ENCODE measurements at regions not wholly inside any gene's neighbourhood (a gene's known extent, or its start where the extent isn't known, plus 50 kb on each side); places are given as distances from the start of the nearest gene placed in this dataset.

GRCh38 chr5:2912741-2913140 is 161.3 kb upstream of the IRX2 start:
- DNase-seq (ENCODE audit: low spot score): no peak

GRCh38 chr5:2910401-2911175 is 159.1 kb upstream of the IRX2 start:
- no peak for DNase-seq (ENCODE audit: low spot score)

GRCh38 chr5:2909035-2909434 is 157.6 kb upstream of the IRX2 start:
- DNase-seq (ENCODE audit: low spot score): no peak

- no peak for DNase-seq (ENCODE audit: low spot score)
Observed at GRCh38 chr5:2908086-2908485, 156.6 kb upstream of the IRX2 start.

- no peak for DNase-seq (ENCODE audit: low spot score)
Observed at GRCh38 chr5:2906302-2907090, 155.0 kb upstream of the IRX2 start.

GRCh38 chr5:2905741-2906140 is 154.3 kb upstream of the IRX2 start:
- no peak for DNase-seq (ENCODE audit: low spot score)

- no peak for DNase-seq (ENCODE audit: low spot score)
Observed at GRCh38 chr5:2904956-2905355, 153.5 kb upstream of the IRX2 start.

GRCh38 chr5:2904399-2904798 is 152.9 kb upstream of the IRX2 start:
- no peak for DNase-seq (ENCODE audit: low spot score)

- no peak for DNase-seq (ENCODE audit: low spot score)
Observed at GRCh38 chr5:2903451-2904395, 152.2 kb upstream of the IRX2 start.

GRCh38 chr5:2902742-2903297 is 151.3 kb upstream of the IRX2 start:
- no peak for DNase-seq (ENCODE audit: low spot score)

GRCh38 chr5:2902186-2902585 is 150.7 kb upstream of the IRX2 start:
- no peak for DNase-seq (ENCODE audit: low spot score)

GRCh38 chr5:2901511-2901910 is 150.0 kb upstream of the IRX2 start:
- DNase-seq (ENCODE audit: low spot score): no peak

GRCh38 chr5:2901096-2901495 is 149.6 kb upstream of the IRX2 start:
- no peak for DNase-seq (ENCODE audit: low spot score)

GRCh38 chr5:2900360-2900759 is 148.9 kb upstream of the IRX2 start:
- no peak for DNase-seq (ENCODE audit: low spot score)

GRCh38 chr5:2899311-2899710 is 147.8 kb upstream of the IRX2 start:
- no peak for DNase-seq (ENCODE audit: low spot score)

- DNase-seq (ENCODE audit: low spot score): no peak
Observed at GRCh38 chr5:2898661-2899060, 147.2 kb upstream of the IRX2 start.

GRCh38 chr5:2897276-2897961 is 145.9 kb upstream of the IRX2 start:
- no peak for DNase-seq (ENCODE audit: low spot score)

GRCh38 chr5:2896371-2897275 is 145.1 kb upstream of the IRX2 start:
- no peak for DNase-seq (ENCODE audit: low spot score)

- no peak for DNase-seq (ENCODE audit: low spot score)
Observed at GRCh38 chr5:2895876-2896275, 144.4 kb upstream of the IRX2 start.

- no peak for DNase-seq (ENCODE audit: low spot score)
Observed at GRCh38 chr5:2895196-2895595, 143.7 kb upstream of the IRX2 start.
